HG02852 (cell line): ENCODE measurements at regions not wholly inside any gene's neighbourhood (a gene's known extent, or its start where the extent isn't known, plus 50 kb on each side); places are given as distances from the start of the nearest gene placed in this dataset.
"Not testable (repeated sequence)": the region's sequence is repeated elsewhere in the genome, so short reads cannot be mapped to it uniquely, and the experiment has no call there.

ENCODE experiments used
- ATAC-seq: cut with Tn5 transposase; IDR thresholded peaks from one replicate; pipeline ENCODE4 v1.9.1; 2021; ENCODE audit warnings: mild to moderate bottlenecking, moderate library complexity; ENCODE audit not compliant: unreplicated experiment

DNA sequence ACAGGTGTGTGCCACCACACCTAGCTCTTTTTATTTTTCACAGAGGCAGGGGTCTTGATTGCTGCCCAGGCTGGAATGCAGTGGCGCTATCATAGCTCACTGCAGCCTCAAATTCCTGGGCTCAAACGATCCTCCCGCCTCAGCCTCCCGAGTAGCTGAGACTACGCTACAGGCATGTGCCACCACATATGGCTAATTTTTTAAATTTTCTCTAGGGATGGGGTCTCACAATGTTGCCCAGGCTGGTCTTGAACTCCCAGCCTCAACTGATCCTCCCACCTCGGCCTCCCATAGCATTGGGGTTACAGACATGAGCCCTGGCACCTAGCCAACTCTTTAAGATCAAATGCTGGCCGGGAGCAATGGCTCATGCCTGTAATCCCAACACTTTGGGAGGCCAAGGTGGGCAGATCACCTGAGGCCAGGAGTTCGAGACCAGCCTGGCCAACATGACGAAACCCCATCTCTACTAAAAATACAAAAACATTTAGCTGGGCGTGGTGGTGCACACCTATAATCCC is 50.6 kb upstream of the MYL10 start:
- not testable (repeated sequence) for ATAC-seq

- no peak for ATAC-seq
Measured at GRCh38 chr7:101680406-101681145, 51.5 kb upstream of the MYL10 start.

DNA sequence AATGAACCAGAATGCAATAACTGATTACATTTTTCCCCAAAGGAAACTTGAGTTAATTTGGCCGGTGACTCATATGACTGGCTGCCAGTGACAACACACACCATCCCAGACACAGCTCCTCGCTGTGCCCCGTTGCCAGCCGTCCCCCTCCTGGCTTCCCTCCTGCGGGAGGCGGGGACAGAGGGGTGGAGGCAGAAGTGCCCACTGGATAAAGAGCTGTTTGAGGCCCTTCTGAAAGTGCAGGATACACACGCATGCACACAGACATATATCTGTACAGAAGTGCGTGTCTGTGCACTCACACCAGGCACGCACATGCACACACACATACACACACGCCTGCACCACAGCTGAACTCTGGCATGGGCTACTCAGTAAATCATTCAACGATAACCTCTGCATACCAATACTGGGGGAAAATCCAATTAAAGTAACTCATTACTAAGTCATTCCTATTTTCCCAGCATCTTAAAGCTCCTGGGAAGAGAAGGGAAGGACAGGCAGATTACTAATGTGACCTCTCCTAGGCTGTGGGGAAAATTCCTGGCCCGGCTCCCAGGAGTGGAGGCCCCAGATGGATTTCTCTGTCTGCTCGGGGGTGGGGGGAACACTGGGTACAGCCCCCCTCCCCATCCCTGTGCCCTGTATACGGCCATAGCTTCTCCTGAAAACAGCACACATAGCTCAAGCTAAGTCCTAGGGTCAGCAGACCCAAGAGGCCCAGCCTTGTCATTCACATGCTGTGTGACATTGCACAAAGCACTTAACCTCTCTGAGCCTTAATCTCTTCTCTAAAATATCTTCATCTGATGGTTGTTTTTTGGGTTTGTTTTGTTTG is 52.3 kb upstream of the MYL10 start:
- ATAC-seq = no peak

- ATAC-seq = no peak
Measured at GRCh38 chr7:101684983-101685330, 55.9 kb upstream of the MYL10 start.

DNA sequence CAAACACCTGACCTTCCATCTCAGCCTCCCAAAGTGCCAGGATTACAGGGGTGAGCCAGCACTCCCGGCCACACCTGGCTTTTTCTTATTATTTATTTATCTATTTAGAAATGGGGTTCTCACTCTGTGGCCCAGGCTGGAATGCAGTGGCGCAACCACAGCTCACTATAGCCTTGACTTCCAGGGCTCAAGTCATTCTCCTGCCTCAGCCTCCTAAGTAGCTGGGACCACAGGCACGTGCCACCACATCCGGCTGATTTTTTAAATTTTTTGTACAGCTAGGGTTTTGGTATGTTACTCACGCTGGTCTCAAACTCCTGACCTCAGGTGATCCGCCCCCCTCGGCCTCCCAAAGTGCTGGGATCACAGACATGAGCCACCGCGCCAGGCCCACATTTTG is 56.9 kb upstream of the MYL10 start:
- no peak for ATAC-seq

DNA sequence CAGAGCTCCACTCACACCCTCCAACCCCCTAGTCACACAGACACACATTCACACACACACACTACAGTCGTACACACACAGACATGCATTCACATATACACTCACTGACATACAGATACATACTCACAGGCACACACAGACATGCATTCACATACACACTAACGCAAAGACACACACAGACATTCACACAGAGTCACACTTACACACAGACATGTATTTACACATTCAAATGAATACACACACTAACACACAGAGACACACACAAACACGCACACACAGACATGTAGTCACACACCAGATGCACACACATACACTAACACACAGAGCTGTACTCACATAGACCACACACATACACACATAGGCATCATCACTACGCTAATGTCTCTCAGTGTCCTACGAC is 58.0 kb upstream of the MYL10 start:
- no peak for ATAC-seq

GRCh38 chr7:101687791-101688182 is 58.7 kb upstream of the MYL10 start:
- no peak for ATAC-seq

GRCh38 chr7:101688183-101688831 is 59.2 kb upstream of the MYL10 start:
- no peak for ATAC-seq

DNA sequence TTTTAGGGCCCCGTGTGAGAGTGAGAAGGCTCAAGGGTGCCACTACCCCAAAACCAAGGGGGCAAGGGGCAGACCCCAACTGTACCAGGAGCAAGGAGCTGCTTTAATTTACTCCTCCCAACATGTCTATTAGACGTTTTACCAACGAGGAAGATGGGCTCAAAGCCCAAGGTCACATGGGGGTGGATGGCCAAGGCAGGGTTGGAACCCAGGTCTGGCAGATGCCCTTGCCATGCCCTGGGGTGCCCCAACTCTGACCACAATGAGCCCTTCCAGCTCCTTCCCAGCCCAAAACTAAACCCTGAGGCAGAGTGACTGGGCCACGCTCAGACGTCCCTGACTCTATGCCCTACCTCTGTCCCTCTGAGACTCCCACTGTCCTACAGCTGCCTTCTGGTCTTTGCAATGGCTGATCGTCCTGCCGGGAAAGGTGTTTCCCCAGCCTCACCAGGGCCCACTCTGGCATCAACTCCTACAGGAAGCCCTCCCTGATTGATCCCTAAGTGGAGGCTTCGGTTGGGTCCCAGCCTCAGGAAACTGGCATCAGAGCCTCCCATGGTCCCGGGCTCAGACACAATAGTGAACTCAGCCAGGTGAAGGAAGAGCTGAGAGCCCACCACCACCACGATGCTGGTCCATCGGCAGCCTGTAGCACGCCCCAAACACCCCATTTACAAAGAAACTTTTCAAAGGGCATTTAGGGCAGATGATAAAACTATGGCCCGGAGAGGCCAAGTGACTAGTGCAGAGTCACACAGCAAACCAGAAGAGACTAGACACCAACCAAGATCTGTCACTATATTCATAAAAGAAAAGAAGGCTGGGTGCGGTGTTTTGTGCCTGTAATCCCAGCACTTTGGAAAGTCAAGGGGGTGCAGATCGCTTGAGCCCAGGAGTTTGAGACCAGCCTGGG is 60.2 kb upstream of the MYL10 start:
- no peak for ATAC-seq

GRCh38 chr7:101690061-101690460 is 61.0 kb upstream of the MYL10 start:
- no peak for ATAC-seq

DNA sequence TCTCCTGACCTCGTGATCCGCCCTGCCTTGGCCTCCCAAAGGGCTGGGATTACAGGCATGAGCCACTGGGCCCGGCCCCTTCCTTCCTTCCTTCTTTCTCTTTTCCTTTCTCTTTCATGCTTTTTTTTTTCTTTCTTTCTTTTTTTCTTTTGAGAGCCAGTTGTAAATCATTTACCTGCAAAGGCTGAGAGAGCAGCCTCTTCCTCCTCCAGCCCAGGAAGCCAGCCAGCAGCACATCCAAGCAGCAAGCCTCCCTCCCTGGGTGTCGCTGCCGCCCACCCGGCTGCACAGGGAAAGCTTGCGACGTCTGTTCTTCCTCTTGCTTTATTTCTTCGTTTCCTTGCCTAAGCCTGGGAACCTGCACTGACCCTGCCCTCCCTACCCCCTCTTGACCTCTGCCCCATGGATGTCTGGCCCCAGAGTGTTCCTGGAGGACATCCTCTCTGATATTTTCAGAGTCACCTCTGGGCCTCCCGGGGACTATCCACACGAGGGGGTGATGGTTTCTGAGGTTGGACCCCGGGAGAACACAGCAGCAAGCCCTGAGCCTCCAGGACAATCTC is 62.8 kb upstream of the MYL10 start:
- ATAC-seq = no peak

GRCh38 chr7:101693498-101694091 is 64.5 kb upstream of the MYL10 start:
- ATAC-seq = no peak

GRCh38 chr7:101698964-101699363 is 69.9 kb upstream of the MYL10 start:
- ATAC-seq = no peak

- no peak for ATAC-seq
Measured at GRCh38 chr7:101699399-101699798, 70.3 kb upstream of the MYL10 start.

- ATAC-seq = no peak
Measured at GRCh38 chr7:101699881-101700823, 71.1 kb upstream of the MYL10 start.

GRCh38 chr7:101701153-101701794 is 72.2 kb upstream of the MYL10 start:
- no peak for ATAC-seq

DNA sequence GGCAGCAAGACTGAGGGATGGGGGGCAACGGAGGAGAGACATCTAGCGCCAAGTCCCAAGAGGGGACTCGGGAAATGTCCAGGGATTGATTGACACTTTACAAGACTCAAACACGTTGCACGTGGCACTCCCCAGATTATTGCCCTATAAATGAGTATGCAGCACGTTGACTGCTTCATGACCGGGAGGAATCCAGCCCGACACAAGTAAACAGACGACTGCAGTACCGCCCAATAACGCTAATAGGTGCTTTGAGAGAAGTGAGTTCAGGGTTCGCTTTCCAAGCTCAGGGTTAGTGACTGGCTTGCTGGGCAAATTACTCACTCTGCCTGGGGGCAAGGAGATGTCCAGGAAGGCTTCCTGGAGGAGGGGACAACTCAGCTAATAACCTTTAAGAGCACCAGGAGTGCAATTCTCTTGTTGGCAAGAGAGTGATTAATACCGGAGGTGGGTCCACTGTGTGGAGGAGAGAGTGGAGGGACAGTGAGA is 73.3 kb upstream of the MYL10 start:
- no peak for ATAC-seq

DNA sequence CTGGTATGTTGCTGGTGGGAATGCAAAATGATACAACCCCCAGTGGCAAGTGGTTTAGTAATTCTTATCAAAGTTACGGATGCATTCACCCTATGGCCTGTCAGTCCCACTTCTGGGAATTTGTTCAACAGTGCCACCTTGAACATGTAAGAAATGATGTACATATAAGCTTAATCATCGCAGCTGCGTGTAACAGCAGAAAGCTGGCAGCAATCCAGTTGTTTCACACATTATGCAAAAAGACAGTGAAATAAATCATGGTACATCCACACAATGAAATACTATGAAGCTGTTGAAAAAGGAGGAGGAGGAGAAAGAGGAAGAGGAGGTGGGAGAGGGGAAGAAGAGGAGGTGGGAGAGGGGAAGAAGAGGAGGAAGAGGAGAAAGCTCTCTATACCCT is 76.2 kb upstream of the MYL10 start:
- ATAC-seq = no peak
